ENCODE measurements at regions not wholly inside any gene's neighbourhood (a gene's known extent, or its start where the extent isn't known, plus 50 kb on each side); places are given as distances from the start of the nearest gene placed in this dataset.

DNA sequence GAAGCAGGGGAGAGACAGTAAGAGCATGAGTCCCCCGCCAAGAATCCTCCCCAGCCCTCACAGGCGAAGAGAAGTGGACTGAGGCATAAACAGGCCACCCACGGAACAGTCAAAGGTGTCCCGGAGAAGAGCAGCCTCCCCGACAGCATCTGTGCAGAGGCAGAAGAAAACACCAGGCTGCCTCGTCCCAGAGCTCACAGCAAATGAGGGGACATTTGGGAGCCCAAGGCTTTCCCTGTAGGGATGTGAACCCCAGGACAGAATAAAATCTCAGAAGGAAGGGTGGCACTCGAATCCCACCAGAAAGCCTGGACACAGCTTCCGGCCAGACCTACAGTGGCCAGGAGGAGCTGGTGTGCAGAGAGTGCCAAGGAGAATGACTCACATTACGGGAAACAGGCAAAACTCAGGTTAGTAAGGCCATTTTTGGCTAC, 90.4 kb downstream of the DLL1 start:
- Histone ChIP-seq H3F3A (ENCODE audit: insufficient read depth) (no peaks in the 10 kb centered on the region), H3K9ac (ENCODE audit: low read length) (no peak overlapping the region), H3K4me3 (ENCODE audit: insufficient read depth, low read length, poor library complexity, severe bottlenecking) (no peak overlapping the region), H3K4me2 (ENCODE audit: low read depth, low read length, poor library complexity, severe bottlenecking) (no peak overlapping the region), H3K9me2 (replicated peaks; ENCODE audit: insufficient read depth, low read length) (no peaks in the 10 kb centered on the region), H3K79me2 (ENCODE audit: insufficient read depth, low read length) (no peaks in the 10 kb centered on the region), H3K9me3 (ENCODE audit: insufficient read depth, low read length) (peaks cover 4% of the 10 kb centered on the region; the same call in 1 of the 2 replicates), H4K20me1 (ENCODE audit: low read depth, low read length) (no peaks in the 10 kb centered on the region), H2AFZ (ENCODE audit: low read depth, low read length, severe bottlenecking) (no peak overlapping the region), H3K27ac (ENCODE audit: low read depth, low read length) (no peak overlapping the region), H3K27me3 (ENCODE audit: low read length) (peaks cover 6% of the 10 kb centered on the region; the same call in 1 of the 2 replicates), H3K36me3 (ENCODE audit: low read length) (no peaks in the 10 kb centered on the region; the same call in 1 of the 2 replicates)
- no peak for TF ChIP-seq EZH2phosphoT487 (conservative IDR thresholded peaks at IDR 0.05; ENCODE audit: low read length)
- TF ChIP-seq, protein P1, sequence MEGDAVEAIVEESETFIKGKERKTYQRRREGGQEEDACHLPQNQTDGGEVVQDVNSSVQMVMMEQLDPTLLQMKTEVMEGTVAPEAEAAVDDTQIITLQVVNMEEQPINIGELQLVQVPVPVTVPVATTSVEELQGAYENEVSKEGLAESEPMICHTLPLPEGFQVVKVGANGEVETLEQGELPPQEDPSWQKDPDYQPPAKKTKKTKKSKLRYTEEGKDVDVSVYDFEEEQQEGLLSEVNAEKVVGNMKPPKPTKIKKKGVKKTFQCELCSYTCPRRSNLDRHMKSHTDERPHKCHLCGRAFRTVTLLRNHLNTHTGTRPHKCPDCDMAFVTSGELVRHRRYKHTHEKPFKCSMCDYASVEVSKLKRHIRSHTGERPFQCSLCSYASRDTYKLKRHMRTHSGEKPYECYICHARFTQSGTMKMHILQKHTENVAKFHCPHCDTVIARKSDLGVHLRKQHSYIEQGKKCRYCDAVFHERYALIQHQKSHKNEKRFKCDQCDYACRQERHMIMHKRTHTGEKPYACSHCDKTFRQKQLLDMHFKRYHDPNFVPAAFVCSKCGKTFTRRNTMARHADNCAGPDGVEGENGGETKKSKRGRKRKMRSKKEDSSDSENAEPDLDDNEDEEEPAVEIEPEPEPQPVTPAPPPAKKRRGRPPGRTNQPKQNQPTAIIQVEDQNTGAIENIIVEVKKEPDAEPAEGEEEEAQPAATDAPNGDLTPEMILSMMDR (IDR thresholded peaks at IDR 0.05; ENCODE audit: insufficient read depth, low read length, poor library complexity, severe bottlenecking) = no peak

DNA sequence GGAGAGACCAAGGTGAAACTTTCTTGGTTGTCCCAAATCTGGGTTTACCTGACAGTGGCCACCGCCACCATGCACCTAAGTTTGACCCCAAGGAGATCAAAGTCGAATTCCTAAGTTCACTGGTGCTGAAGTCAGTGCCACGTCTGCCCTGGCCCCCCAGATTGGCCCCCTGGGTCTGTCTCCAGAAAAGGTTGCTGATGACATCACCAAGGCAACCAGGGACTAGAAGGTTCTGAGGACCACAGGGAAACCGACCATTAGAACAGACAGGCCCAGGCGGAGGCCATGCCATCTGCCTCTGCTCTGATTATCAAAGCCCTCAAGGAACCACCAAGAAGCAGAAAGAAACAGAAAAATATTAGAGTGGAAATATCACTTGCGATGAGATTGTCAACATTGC, 91.2 kb downstream of the DLL1 start:
- Histone ChIP-seq H3K4me2 (ENCODE audit: low read depth, low read length, poor library complexity, severe bottlenecking) (no peak overlapping the region), H3K27ac (ENCODE audit: low read depth, low read length) (no peak overlapping the region), H3K4me3 (ENCODE audit: insufficient read depth, low read length, poor library complexity, severe bottlenecking) (no peak overlapping the region), H3K36me3 (ENCODE audit: low read length) (no peaks in the 10 kb centered on the region; the same call in 1 of the 2 replicates), H3K9me2 (replicated peaks; ENCODE audit: insufficient read depth, low read length) (no peaks in the 10 kb centered on the region), H3F3A (ENCODE audit: insufficient read depth) (no peaks in the 10 kb centered on the region), H2AFZ (ENCODE audit: low read depth, low read length, severe bottlenecking) (no peak overlapping the region), H3K79me2 (ENCODE audit: insufficient read depth, low read length) (no peaks in the 10 kb centered on the region), H4K20me1 (ENCODE audit: low read depth, low read length) (no peaks in the 10 kb centered on the region), H3K9ac (ENCODE audit: low read length) (no peak overlapping the region), H3K9me3 (ENCODE audit: insufficient read depth, low read length) (peaks cover 6% of the 10 kb centered on the region; the same call in 1 of the 2 replicates), H3K27me3 (ENCODE audit: low read length) (peaks cover 6% of the 10 kb centered on the region; the same call in 1 of the 2 replicates)
- TF ChIP-seq EZH2phosphoT487 (conservative IDR thresholded peaks at IDR 0.05; ENCODE audit: low read length) = no peak
- TF ChIP-seq, protein P1 (IDR thresholded peaks at IDR 0.05; ENCODE audit: insufficient read depth, low read length, poor library complexity, severe bottlenecking) = no peak

DNA sequence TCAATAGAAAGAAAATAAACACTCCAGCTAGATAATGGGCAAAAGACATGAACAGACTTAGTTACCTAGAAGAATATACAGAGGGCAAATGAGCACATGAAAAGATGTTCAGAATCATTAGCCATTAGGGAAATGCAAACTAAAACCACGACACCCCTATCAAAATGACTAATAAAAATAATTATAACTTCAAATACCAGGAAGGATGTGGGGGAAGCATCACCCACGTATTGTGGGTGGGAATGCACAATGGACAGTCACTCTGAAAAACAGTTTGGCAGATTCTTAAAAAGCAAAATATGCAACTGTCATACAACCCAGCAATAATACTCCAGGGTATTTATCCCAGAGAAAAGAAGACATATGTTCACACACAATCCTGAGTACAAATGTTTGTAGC, 92.6 kb downstream of the DLL1 start:
- TF ChIP-seq, protein P1 (IDR thresholded peaks at IDR 0.05; ENCODE audit: insufficient read depth, low read length, poor library complexity, severe bottlenecking) = no peak
- no peak for TF ChIP-seq EZH2phosphoT487 (conservative IDR thresholded peaks at IDR 0.05; ENCODE audit: low read length)
- no peak overlapping the region for H2AFZ ChIP-seq (ENCODE audit: low read depth, low read length, severe bottlenecking)
- no peaks in the 10 kb centered on the region; the same call in 1 of the 2 replicates for H3K36me3 ChIP-seq (ENCODE audit: low read length)
- H3K4me2 ChIP-seq (ENCODE audit: low read depth, low read length, poor library complexity, severe bottlenecking) = no peak overlapping the region
- H3K27ac ChIP-seq (ENCODE audit: low read depth, low read length) = no peak overlapping the region
- no peak overlapping the region for H3K4me3 ChIP-seq (ENCODE audit: insufficient read depth, low read length, poor library complexity, severe bottlenecking)
- H3K9ac ChIP-seq (ENCODE audit: low read length) = no peak overlapping the region
- H3F3A ChIP-seq (ENCODE audit: insufficient read depth) = no peaks in the 10 kb centered on the region
- no peaks in the 10 kb centered on the region for H3K9me2 ChIP-seq (replicated peaks; ENCODE audit: insufficient read depth, low read length)
- no peaks in the 10 kb centered on the region for H4K20me1 ChIP-seq (ENCODE audit: low read depth, low read length)
- H3K9me3 ChIP-seq (ENCODE audit: insufficient read depth, low read length) = peaks cover 6% of the 10 kb centered on the region; the same call in 1 of the 2 replicates
- no peaks in the 10 kb centered on the region for H3K79me2 ChIP-seq (ENCODE audit: insufficient read depth, low read length)
- H3K27me3 ChIP-seq (ENCODE audit: low read length) = peaks cover 6% of the 10 kb centered on the region; the same call in 1 of the 2 replicates

Data from SU-DHL-6 (cell line).